Neural crest cell (in vitro differentiated cells): ENCODE measurements at regions not wholly inside any gene's neighbourhood (a gene's known extent, or its start where the extent isn't known, plus 50 kb on each side); places are given as distances from the start of the nearest gene placed in this dataset.

ENCODE experiments used
- DNase-seq: peaks from one replicate; pipeline ENCODE4 v3.0.0; 2021; ENCODE audit warnings: low read depth, mixed read lengths, low spot score
- H3K27ac Mint-ChIP-seq: one replicate; pipeline ENCODE4 v1.8.0; 2021; ENCODE audit warnings: mild to moderate bottlenecking, mixed read lengths; ENCODE audit not compliant: unreplicated experiment
- H3K27me3 Mint-ChIP-seq: 2 replicates; pipeline ENCODE4 v1.8.0; 2021; ENCODE audit warnings: low read depth, mild to moderate bottlenecking, mixed read lengths
- H3K36me3 Mint-ChIP-seq: 2 replicates; pipeline ENCODE4 v1.8.0; 2021; ENCODE audit warnings: low read depth, mild to moderate bottlenecking, mixed read lengths
- H3K4me1 Mint-ChIP-seq: 2 replicates; pipeline ENCODE4 v1.8.0; 2021; ENCODE audit warnings: mixed read lengths
- H3K4me3 Mint-ChIP-seq: one replicate; pipeline ENCODE4 v1.8.0; 2021; ENCODE audit warnings: mild to moderate bottlenecking, mixed read lengths
- H3K9me3 Mint-ChIP-seq: 2 replicates; pipeline ENCODE4 v1.8.0; 2021; ENCODE audit warnings: mixed read lengths
- TF ChIP-seq, protein P1 (sequence below): fragments of 200-600 bp; sonication (generic); conservative IDR thresholded peaks from 2 replicates; pipeline ENCODE4 v1.5.0; 2021; ENCODE audit warnings: antibody characterized with exemption, mild to moderate bottlenecking

GRCh38 chr5:74162524-74162923 is 478.0 kb downstream of the ENC1 start:
- H3K4me1 Mint-ChIP-seq, result no peaks in the 10 kb centered on the region
- no peaks in the 10 kb centered on the region for H3K27me3 Mint-ChIP-seq
- TF ChIP-seq, protein P1, sequence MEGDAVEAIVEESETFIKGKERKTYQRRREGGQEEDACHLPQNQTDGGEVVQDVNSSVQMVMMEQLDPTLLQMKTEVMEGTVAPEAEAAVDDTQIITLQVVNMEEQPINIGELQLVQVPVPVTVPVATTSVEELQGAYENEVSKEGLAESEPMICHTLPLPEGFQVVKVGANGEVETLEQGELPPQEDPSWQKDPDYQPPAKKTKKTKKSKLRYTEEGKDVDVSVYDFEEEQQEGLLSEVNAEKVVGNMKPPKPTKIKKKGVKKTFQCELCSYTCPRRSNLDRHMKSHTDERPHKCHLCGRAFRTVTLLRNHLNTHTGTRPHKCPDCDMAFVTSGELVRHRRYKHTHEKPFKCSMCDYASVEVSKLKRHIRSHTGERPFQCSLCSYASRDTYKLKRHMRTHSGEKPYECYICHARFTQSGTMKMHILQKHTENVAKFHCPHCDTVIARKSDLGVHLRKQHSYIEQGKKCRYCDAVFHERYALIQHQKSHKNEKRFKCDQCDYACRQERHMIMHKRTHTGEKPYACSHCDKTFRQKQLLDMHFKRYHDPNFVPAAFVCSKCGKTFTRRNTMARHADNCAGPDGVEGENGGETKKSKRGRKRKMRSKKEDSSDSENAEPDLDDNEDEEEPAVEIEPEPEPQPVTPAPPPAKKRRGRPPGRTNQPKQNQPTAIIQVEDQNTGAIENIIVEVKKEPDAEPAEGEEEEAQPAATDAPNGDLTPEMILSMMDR, result no peak
- H3K36me3 Mint-ChIP-seq, result no peaks in the 10 kb centered on the region
- no peak for DNase-seq
- H3K27ac Mint-ChIP-seq, result no peak overlapping the region
- H3K9me3 Mint-ChIP-seq, result no peaks in the 10 kb centered on the region
- H3K4me3 Mint-ChIP-seq, result no peak overlapping the region

DNA sequence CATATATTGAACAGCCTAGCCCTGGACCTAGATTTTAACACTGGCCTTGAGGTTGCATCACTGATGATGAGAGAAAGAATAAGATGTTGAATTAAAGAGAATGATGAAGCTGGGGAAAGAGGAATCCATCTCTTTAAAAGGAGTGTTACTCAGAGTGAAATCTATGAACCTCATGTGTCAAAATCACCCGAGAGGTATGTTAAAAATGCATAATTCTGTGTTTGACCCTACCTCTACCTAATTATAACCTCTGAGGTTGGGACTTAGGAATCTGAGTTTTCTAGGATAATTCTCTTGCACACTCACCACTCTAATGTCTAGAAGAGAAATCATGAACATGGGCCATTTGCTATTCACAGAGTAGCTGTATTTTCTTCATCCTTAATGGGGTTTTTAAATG is 479.4 kb downstream of the ENC1 start:
- Mint-ChIP-seq H3K36me3 (no peaks in the 10 kb centered on the region), H3K4me3 (no peak overlapping the region), H3K4me1 (no peaks in the 10 kb centered on the region), H3K27me3 (no peaks in the 10 kb centered on the region), H3K27ac (no peak overlapping the region), H3K9me3 (no peaks in the 10 kb centered on the region)
- DNase-seq, result no peak
- TF ChIP-seq, protein P1, result no peak

- no peaks in the 10 kb centered on the region for H3K36me3 Mint-ChIP-seq
- no peaks in the 10 kb centered on the region for H3K4me1 Mint-ChIP-seq
- H3K27ac Mint-ChIP-seq, result no peak overlapping the region
- no peak for DNase-seq
- no peaks in the 10 kb centered on the region for H3K27me3 Mint-ChIP-seq
- TF ChIP-seq, protein P1, result no peak
- H3K4me3 Mint-ChIP-seq, result no peak overlapping the region
- H3K9me3 Mint-ChIP-seq, result no peaks in the 10 kb centered on the region
Measured at GRCh38 chr5:74156728-74157383, 483.7 kb downstream of the ENC1 start.

DNA sequence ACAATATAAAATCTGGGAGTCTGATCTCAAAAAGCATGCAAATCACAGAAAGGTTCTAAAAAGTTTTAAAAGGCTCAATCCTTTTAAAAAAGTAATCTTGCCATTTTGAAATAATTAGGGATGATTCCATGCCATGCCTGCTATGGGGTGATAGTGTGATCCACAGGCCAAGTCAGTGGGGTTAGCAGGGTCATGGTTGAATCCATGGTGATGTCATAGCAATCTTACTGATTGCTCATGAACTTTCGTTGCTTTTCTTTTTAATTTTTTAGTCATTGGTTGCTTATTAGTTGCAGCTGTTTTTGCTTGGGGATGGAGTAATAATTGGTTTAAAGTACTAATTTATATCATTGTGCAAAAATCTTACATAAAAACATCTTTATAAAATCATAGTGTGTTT is 485.0 kb downstream of the ENC1 start:
- Mint-ChIP-seq H3K27ac (no peak overlapping the region), H3K36me3 (no peaks in the 10 kb centered on the region), H3K9me3 (no peaks in the 10 kb centered on the region), H3K4me1 (no peaks in the 10 kb centered on the region), H3K27me3 (peaks cover under 1% of the 10 kb centered on the region), H3K4me3 (no peak overlapping the region)
- TF ChIP-seq, protein P1, result no peak
- no peak for DNase-seq

GRCh38 chr5:74154526-74154925 is 486.0 kb downstream of the ENC1 start:
- H3K27ac Mint-ChIP-seq, result no peak overlapping the region
- peaks cover 2% of the 10 kb centered on the region for H3K27me3 Mint-ChIP-seq
- H3K36me3 Mint-ChIP-seq, result no peaks in the 10 kb centered on the region
- TF ChIP-seq, protein P1, result no peak
- no peak for DNase-seq
- no peaks in the 10 kb centered on the region for H3K9me3 Mint-ChIP-seq
- H3K4me3 Mint-ChIP-seq, result no peak overlapping the region
- no peaks in the 10 kb centered on the region for H3K4me1 Mint-ChIP-seq
